GM19372 (cell line): ENCODE measurements at regions not wholly inside any gene's neighbourhood (a gene's known extent, or its start where the extent isn't known, plus 50 kb on each side); places are given as distances from the start of the nearest gene placed in this dataset.
"Not testable (repeated sequence)": the region's sequence is repeated elsewhere in the genome, so short reads cannot be mapped to it uniquely, and the experiment has no call there.

ENCODE experiments used
- ATAC-seq: cut with Tn5 transposase; IDR thresholded peaks from one replicate; pipeline ENCODE4 v1.9.1; 2021; ENCODE audit warnings: mild to moderate bottlenecking, low read depth, moderate library complexity; ENCODE audit not compliant: unreplicated experiment

- ATAC-seq: no peak
Observed at GRCh38 chr12:59365133-59365532, 230.7 kb upstream of the SLC16A7 start.

GRCh38 chr12:59357811-59358210 is 238.0 kb upstream of the SLC16A7 start:
- ATAC-seq: no peak

- not testable (repeated sequence) for ATAC-seq
Observed at GRCh38 chr12:59346248-59346647, 249.6 kb upstream of the SLC16A7 start.

GRCh38 chr12:59345406-59345805 is 250.4 kb upstream of the SLC16A7 start:
- ATAC-seq: no peak

GRCh38 chr12:59344224-59344623 is 251.6 kb upstream of the SLC16A7 start:
- no peak for ATAC-seq

GRCh38 chr12:59329462-59329861 is 266.4 kb upstream of the SLC16A7 start:
- ATAC-seq: no peak

GRCh38 chr12:59328395-59329075 is 267.3 kb upstream of the SLC16A7 start:
- ATAC-seq: not testable (repeated sequence)

GRCh38 chr12:59326457-59326856 is 269.4 kb upstream of the SLC16A7 start:
- not testable (repeated sequence) for ATAC-seq

GRCh38 chr12:59322473-59322872 is 273.4 kb upstream of the SLC16A7 start:
- no peak for ATAC-seq

- ATAC-seq: no peak
Observed at GRCh38 chr12:59321278-59321677, 274.6 kb upstream of the SLC16A7 start.

- no peak for ATAC-seq
Observed at GRCh38 chr12:59320112-59320511, 275.7 kb upstream of the SLC16A7 start.

- ATAC-seq: no peak
Observed at GRCh38 chr12:59318940-59319339, 276.9 kb upstream of the SLC16A7 start.

GRCh38 chr12:59317598-59317997 is 278.2 kb upstream of the SLC16A7 start:
- no peak for ATAC-seq

GRCh38 chr12:59316938-59317337 is 278.9 kb upstream of the SLC16A7 start:
- no peak for ATAC-seq

GRCh38 chr12:59316354-59316753 is 279.5 kb upstream of the SLC16A7 start:
- not testable (repeated sequence) for ATAC-seq

GRCh38 chr12:59314209-59314608 is 281.6 kb upstream of the SLC16A7 start:
- no peak for ATAC-seq

- ATAC-seq: no peak
Observed at GRCh38 chr12:59304077-59304721, 291.6 kb upstream of the SLC16A7 start.

GRCh38 chr12:59298296-59298695 is 297.5 kb upstream of the SLC16A7 start:
- no peak for ATAC-seq

GRCh38 chr12:59294221-59294620 is 301.6 kb upstream of the SLC16A7 start:
- ATAC-seq: no peak

- ATAC-seq: no peak
Observed at GRCh38 chr12:59282999-59283398, 312.8 kb upstream of the SLC16A7 start.

- not testable (repeated sequence) for ATAC-seq
Observed at GRCh38 chr12:59273561-59273960, 322.3 kb upstream of the SLC16A7 start.

GRCh38 chr12:59268295-59268809 is 327.5 kb upstream of the SLC16A7 start:
- no peak for ATAC-seq
